GM12878 (cell line): ENCODE measurements at regions not wholly inside any gene's neighbourhood (a gene's known extent, or its start where the extent isn't known, plus 50 kb on each side); places are given as distances from the start of the nearest gene placed in this dataset.

Experiments
- ATAC-seq: fragments of 200-7000 bp; cut with Tn5 transposase; 3 replicates; pipeline ENCODE4 v1.9.1; 2020; ENCODE audit warnings: mild to moderate bottlenecking, moderate library complexity
- BruUV-seq: library from RNA; stranded (reverse); fragments of 400-500 nt; replicated peaks from 2 replicates; lab custom pipeline; 2021; lab: Mats Ljungman, UMichigan
- CTCF ChIA-PET: fragments of 300-600 bp; sonication (Branson Sonifier 250); formaldehyde crosslinking; extraction: SDS; loops from one replicate; lab custom pipeline; 2021; ENCODE audit warnings: inconsistent platforms; lab: Yijun Ruan, JAX
- POLR2A ChIA-PET: fragments of 350-600 bp; formaldehyde crosslinking; extraction: SDS; loops from one replicate; lab custom pipeline; 2021; ENCODE audit warnings: inconsistent platforms; lab: Charles Lee
- RAD21 ChIA-PET: fragments of 300-600 bp; sonication (Branson Sonifier 250); formaldehyde crosslinking; loops from one replicate; lab custom pipeline; 2023; ENCODE audit warnings: antibody characterized with exemption; ENCODE audit not compliant: unreplicated experiment; lab: Charles Lee
- SMC1A ChIA-PET: fragments of 300-600 bp; sonication (Branson Sonifier 250); formaldehyde crosslinking; loops from one replicate; lab custom pipeline; 2023; ENCODE audit not compliant: unreplicated experiment, uncharacterized antibody; lab: Charles Lee
- DNase-seq: peaks from one replicate; pipeline ENCODE4 v3.0.0-alpha.2; 2011; ENCODE audit warnings: low read depth, low spot score
- FAIRE-seq: peaks from 3 replicates; lab custom pipeline; 2011; peaks lifted over from hg19 to GRCh38; lab: Jason Lieb, UNC
- H2AFZ ChIP-seq: 2 replicates; pipeline ENCODE4 v1.6.0; 2011; ENCODE audit warnings: low read depth, low read length, control low read depth; ENCODE audit not compliant: control insufficient read depth
- H3K27ac ChIP-seq: 2 replicates; pipeline ENCODE4 v1.5.1; 2011; ENCODE audit warnings: control low read depth; ENCODE audit not compliant: control insufficient read depth, insufficient read depth
- H3K27me3 ChIP-seq, 2 experiments: replicated peaks in 1 of 2; 2 replicates each; pipeline versions ENCODE4 v1.6.0 to v1.6.1; 2011; ENCODE audit warnings: low read length in 1 of 2; ENCODE audit not compliant: control insufficient read depth in 2 of 2, insufficient read depth in 2 of 2
- H3K36me3 ChIP-seq, 2 experiments: 2 replicates each; pipeline ENCODE4 v1.5.1; 2011; ENCODE audit warnings: low read length in 1 of 2; ENCODE audit not compliant: control insufficient read depth in 2 of 2, insufficient read depth in 2 of 2
- H3K4me1 ChIP-seq: 2 replicates; pipeline ENCODE4 v1.6.1; 2011; ENCODE audit warnings: mild to moderate bottlenecking, low read length, moderate library complexity, mixed read lengths; ENCODE audit not compliant: control insufficient read depth, insufficient read depth
- H3K4me2 ChIP-seq: 2 replicates; pipeline ENCODE4 v1.6.0; 2011; ENCODE audit warnings: control low read depth; ENCODE audit not compliant: control insufficient read depth, insufficient read depth
- H3K4me3 ChIP-seq: fragments of 200-600 bp; sonication (generic); 2 replicates; pipeline ENCODE4 v1.5.1; 2016
- H3K79me2 ChIP-seq: 2 replicates; pipeline ENCODE4 v1.6.0; 2011; ENCODE audit warnings: low read length; ENCODE audit not compliant: control insufficient read depth, insufficient read depth
- H3K9ac ChIP-seq: 2 replicates; pipeline ENCODE4 v1.8.0; 2011; ENCODE audit warnings: low read length, control low read depth, mixed read lengths; ENCODE audit not compliant: control insufficient read depth, insufficient read depth
- H3K9me3 ChIP-seq: replicated peaks from 3 replicates; pipeline ENCODE4 v1.5.1; 2011; ENCODE audit warnings: mild to moderate bottlenecking, low read length; ENCODE audit not compliant: control insufficient read depth, insufficient read depth
- H4K20me1 ChIP-seq: 2 replicates; pipeline ENCODE4 v1.6.0; 2011; ENCODE audit not compliant: control insufficient read depth, insufficient read depth
- CBX5 ChIP-seq: sonication (generic); IDR thresholded peaks from 2 replicates; pipeline ENCODE4 v1.6.1; 2016; ENCODE audit warnings: low read depth, moderate library complexity, mild to moderate bottlenecking, inconsistent platforms
- JUND ChIP-seq: IDR thresholded peaks from 2 replicates; pipeline ENCODE4 v1.6.1; 2012; ENCODE audit warnings: low read depth, mild to moderate bottlenecking, low read length, improper control_type of control experiment, moderate library complexity
- NFYB ChIP-seq: IDR thresholded peaks from 2 replicates; pipeline ENCODE4 v1.6.1; 2011; ENCODE audit warnings: low read depth, mild to moderate bottlenecking, low read length, improper control_type of control experiment, moderate library complexity; ENCODE audit not compliant: insufficient read depth
- NRF1 ChIP-seq: conservative IDR thresholded peaks from 2 replicates; pipeline ENCODE4 v1.6.1; 2011; ENCODE audit warnings: mild to moderate bottlenecking, low read depth, low read length, improper control_type of control experiment
- RFX5 ChIP-seq: IDR thresholded peaks from 2 replicates; pipeline ENCODE4 v1.6.1; 2011; ENCODE audit warnings: low read depth, low read length, improper control_type of control experiment
- SMAD5 ChIP-seq: IDR thresholded peaks from 2 replicates; pipeline ENCODE4 v1.6.1; 2016; ENCODE audit warnings: antibody characterized with exemption, low read depth
- TBL1XR1 ChIP-seq: IDR thresholded peaks from 2 replicates; pipeline ENCODE4 v1.6.1; 2012; ENCODE audit warnings: low read depth, low read length, improper control_type of control experiment
- YBX1 ChIP-seq: fragments of 450-650 bp; IDR thresholded peaks from 2 replicates; pipeline ENCODE4 v1.6.1; 2016; ENCODE audit warnings: antibody characterized with exemption
- ZNF384 ChIP-seq: IDR thresholded peaks from 2 replicates; pipeline ENCODE4 v1.6.1; 2012; ENCODE audit warnings: low read depth, mild to moderate bottlenecking, low read length, improper control_type of control experiment, borderline replicate concordance
- WGBS: methylation state at CpG from one replicate; pipeline ENCODE4 v1.1.6; 2016; ENCODE audit warnings: low lambda C conversion rate; ENCODE audit not compliant: insufficient replicate concordance, insufficient coverage; ENCODE audit errors: missing lambda C conversion rate; 5-methylcytosine and 5-hydroxymethylcytosine counted together
- in situ Hi-C: fragments of 300-500 bp; cut with MboI; formaldehyde crosslinking; loops from 9 replicates; pipeline ENCODE4 v1.14.3; 2018; ENCODE audit warnings: mixed read lengths
- intact Hi-C: fragments of 100-400 bp; cut with micrococcal nuclease; formaldehyde crosslinking; loops from one replicate; pipeline ENCODE4 v1.14.2; 2022; ENCODE audit not compliant: unreplicated experiment
- TF ChIP-seq, protein P1 (sequence below): IDR thresholded peaks from 2 replicates; pipeline ENCODE4 v1.6.1; 2011; ENCODE audit warnings: low read depth, low read length, improper control_type of control experiment, borderline replicate concordance
- TF ChIP-seq, protein P2 (sequence below): fragments of 450-650 bp; IDR thresholded peaks from 2 replicates; pipeline ENCODE4 v1.6.1; 2017; ENCODE audit warnings: mild to moderate bottlenecking
- TF ChIP-seq, protein P3 (sequence below): fragments of 450-650 bp; formaldehyde crosslinking; IDR thresholded peaks from 2 replicates; pipeline ENCODE4 v1.5.0; 2022; ENCODE audit warnings: mild to moderate bottlenecking, missing genetic modification characterization
- TF ChIP-seq, protein P4 (sequence below): fragments of 450-650 bp; IDR thresholded peaks from 2 replicates; pipeline ENCODE4 v1.6.1; 2016; ENCODE audit warnings: mild to moderate bottlenecking, moderate library complexity, borderline replicate concordance

DNA sequence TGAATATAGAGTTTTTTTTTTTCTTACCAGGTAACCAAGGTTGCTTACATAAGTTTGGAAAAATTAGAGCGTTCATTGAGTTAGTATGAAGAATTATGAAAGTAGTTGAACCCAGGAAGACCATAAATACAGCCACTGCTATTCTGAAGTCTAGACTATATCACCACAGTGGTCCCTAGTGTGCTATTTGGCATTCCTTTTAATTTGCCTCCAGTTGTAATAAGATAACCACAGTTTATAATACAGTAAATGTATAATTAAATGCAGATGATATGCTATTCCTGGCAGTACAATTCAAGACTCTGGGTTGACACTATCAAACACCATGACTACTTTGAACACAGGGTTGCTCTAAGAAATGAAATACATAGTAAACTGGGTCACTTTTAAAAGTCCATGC, 270.5 kb downstream of the BRINP2 start:
- H3K36me3 ChIP-seq, result no peaks in the 10 kb centered on the region
- BruUV-seq, result no TSS peak
- TF ChIP-seq, protein P1, sequence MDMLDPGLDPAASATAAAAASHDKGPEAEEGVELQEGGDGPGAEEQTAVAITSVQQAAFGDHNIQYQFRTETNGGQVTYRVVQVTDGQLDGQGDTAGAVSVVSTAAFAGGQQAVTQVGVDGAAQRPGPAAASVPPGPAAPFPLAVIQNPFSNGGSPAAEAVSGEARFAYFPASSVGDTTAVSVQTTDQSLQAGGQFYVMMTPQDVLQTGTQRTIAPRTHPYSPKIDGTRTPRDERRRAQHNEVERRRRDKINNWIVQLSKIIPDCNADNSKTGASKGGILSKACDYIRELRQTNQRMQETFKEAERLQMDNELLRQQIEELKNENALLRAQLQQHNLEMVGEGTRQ, result no peak
- no peak for TF ChIP-seq NFYB
- no peak for TF ChIP-seq NRF1
- TF ChIP-seq CBX5, result no peak
- no peak for TF ChIP-seq YBX1
- TF ChIP-seq SMAD5, result no peak
- TF ChIP-seq JUND, result no peak
- TF ChIP-seq, protein P2, sequence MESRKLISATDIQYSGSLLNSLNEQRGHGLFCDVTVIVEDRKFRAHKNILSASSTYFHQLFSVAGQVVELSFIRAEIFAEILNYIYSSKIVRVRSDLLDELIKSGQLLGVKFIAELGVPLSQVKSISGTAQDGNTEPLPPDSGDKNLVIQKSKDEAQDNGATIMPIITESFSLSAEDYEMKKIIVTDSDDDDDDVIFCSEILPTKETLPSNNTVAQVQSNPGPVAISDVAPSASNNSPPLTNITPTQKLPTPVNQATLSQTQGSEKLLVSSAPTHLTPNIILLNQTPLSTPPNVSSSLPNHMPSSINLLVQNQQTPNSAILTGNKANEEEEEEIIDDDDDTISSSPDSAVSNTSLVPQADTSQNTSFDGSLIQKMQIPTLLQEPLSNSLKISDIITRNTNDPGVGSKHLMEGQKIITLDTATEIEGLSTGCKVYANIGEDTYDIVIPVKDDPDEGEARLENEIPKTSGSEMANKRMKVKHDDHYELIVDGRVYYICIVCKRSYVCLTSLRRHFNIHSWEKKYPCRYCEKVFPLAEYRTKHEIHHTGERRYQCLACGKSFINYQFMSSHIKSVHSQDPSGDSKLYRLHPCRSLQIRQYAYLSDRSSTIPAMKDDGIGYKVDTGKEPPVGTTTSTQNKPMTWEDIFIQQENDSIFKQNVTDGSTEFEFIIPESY, result no peak
- TF ChIP-seq, protein P3, sequence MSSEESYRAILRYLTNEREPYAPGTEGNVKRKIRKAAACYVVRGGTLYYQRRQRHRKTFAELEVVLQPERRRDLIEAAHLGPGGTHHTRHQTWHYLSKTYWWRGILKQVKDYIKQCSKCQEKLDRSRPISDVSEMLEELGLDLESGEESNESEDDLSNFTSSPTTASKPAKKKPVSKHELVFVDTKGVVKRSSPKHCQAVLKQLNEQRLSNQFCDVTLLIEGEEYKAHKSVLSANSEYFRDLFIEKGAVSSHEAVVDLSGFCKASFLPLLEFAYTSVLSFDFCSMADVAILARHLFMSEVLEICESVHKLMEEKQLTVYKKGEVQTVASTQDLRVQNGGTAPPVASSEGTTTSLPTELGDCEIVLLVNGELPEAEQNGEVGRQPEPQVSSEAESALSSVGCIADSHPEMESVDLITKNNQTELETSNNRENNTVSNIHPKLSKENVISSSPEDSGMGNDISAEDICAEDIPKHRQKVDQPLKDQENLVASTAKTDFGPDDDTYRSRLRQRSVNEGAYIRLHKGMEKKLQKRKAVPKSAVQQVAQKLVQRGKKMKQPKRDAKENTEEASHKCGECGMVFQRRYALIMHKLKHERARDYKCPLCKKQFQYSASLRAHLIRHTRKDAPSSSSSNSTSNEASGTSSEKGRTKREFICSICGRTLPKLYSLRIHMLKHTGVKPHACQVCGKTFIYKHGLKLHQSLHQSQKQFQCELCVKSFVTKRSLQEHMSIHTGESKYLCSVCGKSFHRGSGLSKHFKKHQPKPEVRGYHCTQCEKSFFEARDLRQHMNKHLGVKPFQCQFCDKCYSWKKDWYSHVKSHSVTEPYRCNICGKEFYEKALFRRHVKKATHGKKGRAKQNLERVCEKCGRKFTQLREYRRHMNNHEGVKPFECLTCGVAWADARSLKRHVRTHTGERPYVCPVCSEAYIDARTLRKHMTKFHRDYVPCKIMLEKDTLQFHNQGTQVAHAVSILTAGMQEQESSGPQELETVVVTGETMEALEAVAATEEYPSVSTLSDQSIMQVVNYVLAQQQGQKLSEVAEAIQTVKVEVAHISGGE, result no peak
- TF ChIP-seq ZNF384, result no peak
- TF ChIP-seq, protein P4, sequence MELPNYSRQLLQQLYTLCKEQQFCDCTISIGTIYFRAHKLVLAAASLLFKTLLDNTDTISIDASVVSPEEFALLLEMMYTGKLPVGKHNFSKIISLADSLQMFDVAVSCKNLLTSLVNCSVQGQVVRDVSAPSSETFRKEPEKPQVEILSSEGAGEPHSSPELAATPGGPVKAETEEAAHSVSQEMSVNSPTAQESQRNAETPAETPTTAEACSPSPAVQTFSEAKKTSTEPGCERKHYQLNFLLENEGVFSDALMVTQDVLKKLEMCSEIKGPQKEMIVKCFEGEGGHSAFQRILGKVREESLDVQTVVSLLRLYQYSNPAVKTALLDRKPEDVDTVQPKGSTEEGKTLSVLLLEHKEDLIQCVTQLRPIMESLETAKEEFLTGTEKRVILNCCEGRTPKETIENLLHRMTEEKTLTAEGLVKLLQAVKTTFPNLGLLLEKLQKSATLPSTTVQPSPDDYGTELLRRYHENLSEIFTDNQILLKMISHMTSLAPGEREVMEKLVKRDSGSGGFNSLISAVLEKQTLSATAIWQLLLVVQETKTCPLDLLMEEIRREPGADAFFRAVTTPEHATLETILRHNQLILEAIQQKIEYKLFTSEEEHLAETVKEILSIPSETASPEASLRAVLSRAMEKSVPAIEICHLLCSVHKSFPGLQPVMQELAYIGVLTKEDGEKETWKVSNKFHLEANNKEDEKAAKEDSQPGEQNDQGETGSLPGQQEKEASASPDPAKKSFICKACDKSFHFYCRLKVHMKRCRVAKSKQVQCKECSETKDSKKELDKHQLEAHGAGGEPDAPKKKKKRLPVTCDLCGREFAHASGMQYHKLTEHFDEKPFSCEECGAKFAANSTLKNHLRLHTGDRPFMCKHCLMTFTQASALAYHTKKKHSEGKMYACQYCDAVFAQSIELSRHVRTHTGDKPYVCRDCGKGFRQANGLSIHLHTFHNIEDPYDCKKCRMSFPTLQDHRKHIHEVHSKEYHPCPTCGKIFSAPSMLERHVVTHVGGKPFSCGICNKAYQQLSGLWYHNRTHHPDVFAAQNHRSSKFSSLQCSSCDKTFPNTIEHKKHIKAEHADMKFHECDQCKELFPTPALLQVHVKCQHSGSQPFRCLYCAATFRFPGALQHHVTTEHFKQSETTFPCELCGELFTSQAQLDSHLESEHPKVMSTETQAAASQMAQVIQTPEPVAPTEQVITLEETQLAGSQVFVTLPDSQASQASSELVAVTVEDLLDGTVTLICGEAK, result no peak
- no peak for TF ChIP-seq RFX5
- no peak for TF ChIP-seq TBL1XR1

More for the DNA sequence above, 270.5 kb downstream of the BRINP2 start:
- Histone ChIP-seq H3K4me3 (no peak overlapping the region), H4K20me1 (no peaks in the 10 kb centered on the region), H3K4me2 (no peak overlapping the region), H3K27ac (no peak overlapping the region), H3K9me3 (no peaks in the 10 kb centered on the region), H3K27me3 (no peaks in the 10 kb centered on the region), H3K4me1 (no peaks in the 10 kb centered on the region), H2AFZ (no peak overlapping the region), H3K9ac (no peak overlapping the region), H3K79me2 (no peaks in the 10 kb centered on the region)
- ChIA-PET SMC1A (interaction anchor here (1.5 kb wide), 1 partner anchor 9 kb away, joined by 3 read pairs; no protein-coding TSS in a partner anchor), POLR2A (no interaction called here), CTCF (interaction anchor here (1.6 kb wide), 1 partner anchor 9 kb away, joined by 3 read pairs; no protein-coding TSS in a partner anchor), RAD21 (no interaction called here)
- FAIRE-seq (no peak), DNase-seq (no peak), ATAC-seq (no peak)
- intact Hi-C loops, result no loop called here
- in situ Hi-C loops, result no loop called here
- WGBS, result 5% methylated on average over 1 of the region's 1 CpG
